Loucy (cell line): ENCODE measurements at regions not wholly inside any gene's neighbourhood (a gene's known extent, or its start where the extent isn't known, plus 50 kb on each side); places are given as distances from the start of the nearest gene placed in this dataset.

Source experiments
- H2AFZ ChIP-seq: fragments of 200-600 bp; sonication (generic); 2 replicates; pipeline ENCODE4 v1.6.0; 2016; ENCODE audit warnings: antibody characterized with exemption, mild to moderate bottlenecking, low read length, moderate library complexity
- H3F3A ChIP-seq: fragments of 200-600 bp; 2 replicates; pipeline ENCODE4 v1.6.0; 2016; ENCODE audit warnings: antibody characterized with exemption, low read depth, mild to moderate bottlenecking
- H3K27me3 ChIP-seq: fragments of 200-600 bp; sonication (generic); 2 replicates; pipeline ENCODE4 v1.6.1; 2014; ENCODE audit warnings: low read length, mild to moderate bottlenecking; ENCODE audit not compliant: insufficient read depth, poor library complexity, severe bottlenecking
- H3K36me3 ChIP-seq: fragments of 200-600 bp; sonication (generic); 2 replicates; pipeline ENCODE4 v1.6.1; 2016; ENCODE audit warnings: low read length; ENCODE audit not compliant: insufficient read depth
- H3K4me1 ChIP-seq: fragments of 200-600 bp; sonication (generic); 2 replicates; pipeline ENCODE4 v1.5.1; 2014; ENCODE audit warnings: low read length, mild to moderate bottlenecking; ENCODE audit not compliant: insufficient read depth, poor library complexity, severe bottlenecking
- H3K4me2 ChIP-seq: fragments of 200-600 bp; sonication (generic); 2 replicates; pipeline ENCODE4 v1.6.0; 2014; ENCODE audit warnings: antibody characterized with exemption, low read length, low read depth, mild to moderate bottlenecking; ENCODE audit not compliant: poor library complexity, severe bottlenecking
- H3K4me3 ChIP-seq: fragments of 200-600 bp; sonication (generic); 2 replicates; pipeline ENCODE4 v1.5.1; 2014; ENCODE audit warnings: low read length, mild to moderate bottlenecking, mixed read lengths; ENCODE audit not compliant: poor library complexity, severe bottlenecking
- H3K79me2 ChIP-seq: fragments of 200-600 bp; sonication (generic); 2 replicates; pipeline ENCODE4 v1.6.1; 2014; ENCODE audit warnings: low read length; ENCODE audit not compliant: insufficient read depth
- H3K9ac ChIP-seq: fragments of 200-600 bp; sonication (generic); 2 replicates; pipeline ENCODE4 v1.6.0; 2014; ENCODE audit warnings: mild to moderate bottlenecking, low read depth, low read length, moderate library complexity; ENCODE audit not compliant: poor library complexity, severe bottlenecking
- H3K9me2 ChIP-seq: fragments of 200-600 bp; sonication (generic); replicated peaks from 2 replicates; pipeline ENCODE4 v1.6.1; 2016; ENCODE audit warnings: low read depth, low read length, mixed read lengths
- H3K9me3 ChIP-seq: fragments of 200-600 bp; sonication (generic); 2 replicates; pipeline ENCODE4 v1.6.1; 2014; ENCODE audit warnings: mild to moderate bottlenecking, antibody characterized with exemption, low read length, low read depth; ENCODE audit not compliant: insufficient read depth
- H4K20me1 ChIP-seq: fragments of 200-600 bp; sonication (generic); 2 replicates; pipeline ENCODE4 v1.6.0; 2014; ENCODE audit warnings: antibody characterized with exemption, low read length, mild to moderate bottlenecking; ENCODE audit not compliant: insufficient read depth, poor library complexity, severe bottlenecking
- EZH2phosphoT487 ChIP-seq: fragments of 200-600 bp; IDR thresholded peaks from 2 replicates; pipeline ENCODE4 v1.6.1; 2018; ENCODE audit warnings: antibody characterized with exemption, mild to moderate bottlenecking, moderate library complexity, borderline replicate concordance
- TF ChIP-seq, protein P1 (sequence below): fragments of 200-600 bp; sonication (generic); conservative IDR thresholded peaks from 2 replicates; pipeline ENCODE4 v1.5.1; 2014; ENCODE audit warnings: mild to moderate bottlenecking, antibody characterized with exemption, low read length

DNA sequence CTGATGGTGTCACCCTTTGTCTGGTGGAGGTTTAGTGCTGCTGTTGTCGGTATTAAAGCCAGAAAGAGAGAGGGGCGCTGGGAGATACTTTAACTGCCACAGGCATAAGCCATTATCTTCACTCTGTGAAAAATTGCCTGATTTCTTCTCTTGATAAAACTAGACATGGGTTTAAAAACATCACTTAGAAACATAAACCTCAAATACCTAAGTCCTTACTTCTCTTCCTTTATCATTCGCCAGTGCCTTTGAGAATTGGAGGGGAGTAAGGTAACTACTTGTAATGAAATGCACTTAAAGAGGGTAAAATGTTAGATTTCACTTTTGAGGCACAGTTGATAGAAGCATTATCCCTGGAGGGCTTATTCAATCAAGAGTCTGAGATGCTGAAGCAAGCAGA is 434.5 kb downstream of the OLFM4 start:
- no peaks in the 10 kb centered on the region for H3K9me3 ChIP-seq
- H3K9me2 ChIP-seq: no peaks in the 10 kb centered on the region
- no peaks in the 10 kb centered on the region for H3K4me1 ChIP-seq
- TF ChIP-seq, protein P1, sequence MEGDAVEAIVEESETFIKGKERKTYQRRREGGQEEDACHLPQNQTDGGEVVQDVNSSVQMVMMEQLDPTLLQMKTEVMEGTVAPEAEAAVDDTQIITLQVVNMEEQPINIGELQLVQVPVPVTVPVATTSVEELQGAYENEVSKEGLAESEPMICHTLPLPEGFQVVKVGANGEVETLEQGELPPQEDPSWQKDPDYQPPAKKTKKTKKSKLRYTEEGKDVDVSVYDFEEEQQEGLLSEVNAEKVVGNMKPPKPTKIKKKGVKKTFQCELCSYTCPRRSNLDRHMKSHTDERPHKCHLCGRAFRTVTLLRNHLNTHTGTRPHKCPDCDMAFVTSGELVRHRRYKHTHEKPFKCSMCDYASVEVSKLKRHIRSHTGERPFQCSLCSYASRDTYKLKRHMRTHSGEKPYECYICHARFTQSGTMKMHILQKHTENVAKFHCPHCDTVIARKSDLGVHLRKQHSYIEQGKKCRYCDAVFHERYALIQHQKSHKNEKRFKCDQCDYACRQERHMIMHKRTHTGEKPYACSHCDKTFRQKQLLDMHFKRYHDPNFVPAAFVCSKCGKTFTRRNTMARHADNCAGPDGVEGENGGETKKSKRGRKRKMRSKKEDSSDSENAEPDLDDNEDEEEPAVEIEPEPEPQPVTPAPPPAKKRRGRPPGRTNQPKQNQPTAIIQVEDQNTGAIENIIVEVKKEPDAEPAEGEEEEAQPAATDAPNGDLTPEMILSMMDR: no peak
- no peak for TF ChIP-seq EZH2phosphoT487
- no peaks in the 10 kb centered on the region for H3K79me2 ChIP-seq
- no peaks in the 10 kb centered on the region for H3K36me3 ChIP-seq
- no peaks in the 10 kb centered on the region for H3K27me3 ChIP-seq
- no peak overlapping the region for H3K4me3 ChIP-seq
- no peak overlapping the region for H2AFZ ChIP-seq
- H3K4me2 ChIP-seq: no peak overlapping the region
- no peak overlapping the region for H3K9ac ChIP-seq
- no peaks in the 10 kb centered on the region for H4K20me1 ChIP-seq
- H3F3A ChIP-seq: no peaks in the 10 kb centered on the region

DNA sequence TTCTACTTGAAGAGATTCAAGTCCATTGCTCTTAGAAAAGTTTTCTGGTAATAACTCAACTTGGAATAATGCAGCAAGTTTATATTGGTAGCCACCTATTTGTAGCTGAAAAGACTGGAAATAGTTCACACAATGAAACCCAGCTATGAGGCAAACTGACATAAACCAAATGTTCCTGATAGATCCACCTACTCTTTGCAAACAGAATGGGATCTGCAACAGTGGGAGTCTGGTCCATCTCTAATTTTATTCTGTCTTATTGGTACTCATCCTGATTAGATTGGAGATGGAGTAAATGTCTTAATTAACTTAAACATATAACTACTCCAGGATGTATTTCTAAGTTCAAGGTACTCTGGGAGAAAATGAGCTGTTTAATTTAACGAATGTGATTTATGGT is 438.0 kb downstream of the OLFM4 start:
- H3K9me3 ChIP-seq: no peaks in the 10 kb centered on the region
- no peaks in the 10 kb centered on the region for H3K27me3 ChIP-seq
- no peak overlapping the region for H3K4me2 ChIP-seq
- TF ChIP-seq EZH2phosphoT487: no peak
- TF ChIP-seq, protein P1: no peak
- H3K4me1 ChIP-seq: no peaks in the 10 kb centered on the region
- no peak overlapping the region for H2AFZ ChIP-seq
- no peaks in the 10 kb centered on the region for H3K9me2 ChIP-seq
- no peak overlapping the region for H3K4me3 ChIP-seq
- no peaks in the 10 kb centered on the region for H3F3A ChIP-seq
- no peaks in the 10 kb centered on the region for H3K79me2 ChIP-seq
- no peaks in the 10 kb centered on the region for H4K20me1 ChIP-seq
- no peaks in the 10 kb centered on the region for H3K36me3 ChIP-seq
- H3K9ac ChIP-seq: no peak overlapping the region

DNA sequence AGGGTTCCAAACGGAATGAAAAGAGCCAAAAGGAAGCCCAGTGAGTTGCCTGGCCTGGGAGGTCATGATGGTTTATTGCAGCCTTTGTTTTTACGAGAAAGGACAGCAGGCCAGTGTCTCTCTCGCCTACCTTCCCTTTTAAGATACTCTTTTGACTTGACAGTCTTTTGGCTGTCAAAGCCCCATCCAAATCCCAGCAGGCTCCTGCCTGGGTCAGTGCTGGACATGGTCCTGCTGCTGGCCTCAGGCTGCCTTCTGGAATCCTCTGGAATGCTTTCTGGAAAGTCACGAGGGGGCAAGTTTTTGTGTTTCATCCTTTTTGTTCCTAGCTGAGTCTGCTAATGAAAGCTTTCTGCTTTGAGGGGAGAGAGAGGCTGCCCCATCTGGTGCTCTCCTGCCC is 444.8 kb downstream of the OLFM4 start:
- TF ChIP-seq, protein P1: no peak
- no peak for TF ChIP-seq EZH2phosphoT487
- H4K20me1 ChIP-seq: no peaks in the 10 kb centered on the region

More for the DNA sequence above, 444.8 kb downstream of the OLFM4 start:
- no peak overlapping the region for H3K4me3 ChIP-seq
- no peaks in the 10 kb centered on the region for H3K4me1 ChIP-seq
- H3K27me3 ChIP-seq: no peaks in the 10 kb centered on the region
- no peaks in the 10 kb centered on the region for H3K36me3 ChIP-seq
- H3K4me2 ChIP-seq: no peak overlapping the region
- H3K79me2 ChIP-seq: no peaks in the 10 kb centered on the region
- H3K9ac ChIP-seq: no peak overlapping the region
- no peak overlapping the region for H2AFZ ChIP-seq
- no peaks in the 10 kb centered on the region for H3K9me3 ChIP-seq
- no peaks in the 10 kb centered on the region for H3K9me2 ChIP-seq
- no peaks in the 10 kb centered on the region for H3F3A ChIP-seq
